HG03108 (cell line): ENCODE measurements at regions not wholly inside any gene's neighbourhood (a gene's known extent, or its start where the extent isn't known, plus 50 kb on each side); places are given as distances from the start of the nearest gene placed in this dataset.

ENCODE experiments used
- ATAC-seq: cut with Tn5 transposase; IDR thresholded peaks from one replicate; pipeline ENCODE4 v1.9.1; 2021; ENCODE audit warnings: moderate library complexity; ENCODE audit not compliant: unreplicated experiment

DNA sequence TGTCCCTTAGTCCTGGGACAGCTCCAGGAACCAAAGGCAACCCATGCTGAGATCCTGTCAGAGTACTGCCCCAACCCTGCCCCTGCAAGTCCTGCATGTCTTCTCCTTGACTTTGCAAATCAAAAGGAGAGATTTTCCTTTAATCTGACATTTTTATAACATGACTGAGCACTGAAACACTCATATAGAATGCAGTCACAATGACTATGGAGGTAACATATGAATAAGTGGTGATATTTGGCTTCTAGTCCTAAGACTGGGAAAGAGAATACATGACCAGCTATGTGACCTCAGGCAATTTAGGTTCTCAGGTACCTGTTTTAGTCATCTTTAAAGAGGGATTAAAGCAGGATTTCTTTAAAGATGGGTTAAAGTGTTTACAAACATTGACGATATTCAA is 941.6 kb upstream of the CDH8 start:
- ATAC-seq, result no peak

DNA sequence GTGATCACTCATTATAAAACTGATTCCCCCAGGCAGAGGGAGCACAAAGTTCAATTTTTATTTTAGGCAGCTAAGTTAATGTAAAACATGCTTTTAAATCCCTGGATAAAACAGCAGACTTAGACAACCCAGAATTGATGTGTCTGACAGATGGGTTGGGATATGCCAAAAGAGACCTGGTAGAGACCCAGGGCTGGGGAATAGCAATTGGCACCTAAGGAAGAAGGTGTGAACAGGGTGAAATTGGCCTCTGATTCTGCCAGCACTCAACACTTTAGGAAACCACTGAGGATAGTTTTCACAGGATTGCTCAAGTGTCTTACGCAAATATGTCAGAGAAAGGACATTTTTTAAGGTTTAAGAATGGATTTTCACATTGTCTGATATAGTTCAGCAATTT is 938.2 kb upstream of the CDH8 start:
- ATAC-seq, result no peak

DNA sequence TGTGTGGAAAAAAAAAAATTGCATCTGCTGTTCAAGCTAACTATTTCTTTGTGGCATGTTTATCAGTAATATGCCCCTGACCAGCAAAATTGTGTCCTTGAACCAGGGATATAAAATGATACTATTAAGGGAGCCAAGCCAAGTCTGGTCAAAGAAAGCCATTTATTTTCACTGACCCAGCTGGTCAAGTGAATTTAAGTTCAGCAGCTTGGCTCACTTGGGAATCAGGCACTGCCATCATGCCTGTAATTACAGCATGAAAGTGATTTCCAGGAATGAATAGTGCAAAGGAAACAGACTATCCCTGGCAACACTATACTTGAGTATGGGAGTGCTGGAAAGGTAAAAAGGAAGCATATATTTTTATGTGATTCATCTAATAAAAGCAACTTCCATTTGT is 934.6 kb upstream of the CDH8 start:
- ATAC-seq, result no peak

DNA sequence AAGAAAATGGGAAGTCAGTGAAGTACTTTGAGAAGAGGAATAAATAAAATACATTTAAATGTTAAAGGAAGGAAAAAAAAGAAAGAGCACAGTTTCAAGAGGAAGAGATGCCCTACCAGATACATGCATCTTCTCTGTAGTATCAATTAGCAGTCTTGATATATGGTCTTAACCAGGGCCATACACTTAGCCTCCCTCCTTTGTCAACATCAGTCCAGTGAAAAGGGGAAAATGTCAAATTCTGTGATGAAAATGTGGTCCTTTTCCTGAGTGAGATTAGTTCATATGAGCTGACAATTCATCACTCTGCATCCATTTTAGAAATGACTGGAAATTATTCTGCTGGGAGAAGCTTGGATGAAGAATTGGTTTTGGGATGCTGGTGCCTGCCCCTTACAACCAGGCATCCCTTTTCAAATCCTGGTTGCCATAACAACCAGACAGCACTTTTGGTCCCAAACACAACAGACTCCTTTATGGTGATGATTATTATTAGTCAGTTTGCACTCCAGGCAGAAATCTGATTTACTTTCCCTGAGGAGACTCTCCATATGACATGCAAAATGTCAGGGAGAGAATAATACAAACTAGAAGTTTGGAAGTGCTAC is 933.6 kb upstream of the CDH8 start:
- ATAC-seq, result no peak

DNA sequence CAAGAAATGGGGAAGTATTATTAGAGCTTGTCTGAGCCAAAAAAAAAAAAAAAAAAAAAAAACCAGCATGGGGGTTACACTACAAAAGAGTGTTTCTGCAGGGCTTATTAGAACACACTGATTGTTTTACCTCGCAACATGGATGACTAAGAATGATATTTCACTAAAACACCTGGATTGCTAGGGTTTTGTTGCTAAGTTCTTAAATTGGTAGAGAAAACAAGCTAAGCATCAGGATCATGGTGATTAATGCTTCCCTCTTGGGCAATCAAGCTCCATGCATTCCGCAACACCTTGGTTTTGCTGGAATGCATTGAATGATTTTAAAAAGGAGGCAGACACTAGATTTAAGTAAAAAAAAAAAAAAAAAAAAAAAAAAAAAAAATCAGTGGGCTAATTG is 931.4 kb upstream of the CDH8 start:
- no peak for ATAC-seq

DNA sequence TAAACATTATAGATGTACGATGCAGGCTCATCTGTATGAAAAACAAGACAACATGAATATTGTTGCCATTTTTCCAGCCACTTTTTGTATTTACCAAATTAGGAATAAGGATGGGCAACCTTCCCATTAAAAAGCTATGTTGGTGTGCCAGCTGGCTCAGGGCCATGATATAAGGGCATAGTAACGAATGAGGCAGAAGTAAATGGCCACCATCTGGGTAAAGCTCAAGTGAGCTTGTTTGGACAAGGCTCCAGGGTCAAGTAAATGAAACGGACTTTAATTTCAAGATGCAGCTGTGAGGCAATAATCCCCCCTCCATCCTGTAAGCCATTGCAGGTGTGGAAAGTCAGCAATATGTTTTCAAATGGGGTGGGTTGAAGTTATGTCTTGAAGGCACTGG is 930.9 kb upstream of the CDH8 start:
- no peak for ATAC-seq

DNA sequence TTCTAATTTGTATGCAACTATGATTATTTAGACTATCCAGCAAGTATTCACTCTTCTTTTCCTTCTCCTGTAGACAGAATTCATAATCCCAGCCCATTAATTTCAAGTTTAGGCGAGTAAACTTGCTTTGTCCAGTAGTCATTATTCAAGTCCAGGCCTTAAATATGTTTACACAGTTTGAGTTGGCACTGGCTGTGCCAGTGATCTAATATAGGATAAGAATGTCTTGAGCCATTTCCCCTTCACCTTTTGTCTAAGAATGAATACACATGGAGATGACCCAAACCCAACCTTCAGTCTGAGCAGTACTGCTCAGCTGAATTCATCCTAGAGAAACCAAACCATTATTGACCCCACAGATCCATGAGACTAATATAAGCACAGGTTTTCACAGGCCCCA is 930.4 kb upstream of the CDH8 start:
- no peak for ATAC-seq

DNA sequence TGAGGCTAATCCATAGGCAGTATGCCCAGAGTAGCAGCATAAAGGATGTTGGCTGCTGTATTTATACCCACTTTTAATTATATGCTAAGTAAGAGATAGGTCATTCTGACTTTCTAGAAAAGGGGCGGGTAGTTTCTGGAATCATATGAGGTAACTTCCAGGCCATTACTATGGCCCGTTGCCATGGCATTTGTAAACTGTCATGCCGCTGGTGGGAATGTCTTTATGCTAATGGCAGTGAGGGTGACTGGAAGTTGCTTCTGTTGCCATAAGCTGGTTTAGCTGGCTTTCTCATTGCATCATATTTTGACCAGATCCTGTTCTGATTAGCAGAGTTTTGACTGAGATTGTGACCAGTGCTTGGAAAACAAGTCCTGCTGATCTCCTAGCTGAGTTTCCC is 929.6 kb upstream of the CDH8 start:
- no peak for ATAC-seq

DNA sequence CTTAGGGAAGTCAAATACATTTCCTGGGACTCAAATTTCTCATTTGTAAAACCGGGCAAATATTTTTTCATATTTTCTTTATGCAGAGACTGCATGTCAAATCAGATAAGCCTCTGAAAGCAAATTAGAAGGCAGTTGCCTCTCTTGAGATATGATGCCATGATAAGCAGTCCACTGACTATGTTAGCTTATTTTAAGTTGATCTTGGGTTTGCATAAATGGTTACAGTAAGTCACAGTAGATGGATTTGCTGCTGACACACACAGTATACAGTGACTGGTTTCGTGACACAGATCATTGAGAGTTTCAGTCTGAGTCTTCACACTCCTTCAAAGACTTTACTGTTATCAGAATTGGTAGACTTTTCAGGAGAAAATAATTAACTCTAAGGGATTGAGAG is 927.6 kb upstream of the CDH8 start:
- no peak for ATAC-seq

DNA sequence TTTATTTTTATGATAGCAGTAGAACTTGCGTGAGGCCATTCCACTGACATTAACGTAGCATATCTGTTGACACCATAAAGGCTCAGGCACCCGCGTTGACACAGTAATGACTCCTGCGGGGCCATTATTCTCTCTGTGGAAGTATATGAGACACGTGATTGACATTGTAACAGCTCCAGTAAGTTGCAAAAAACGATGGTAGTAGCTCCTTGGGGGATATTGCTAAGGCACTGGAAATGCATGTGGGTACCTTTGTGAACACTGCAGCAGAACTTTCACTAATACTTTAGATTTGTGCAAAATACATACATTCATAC is 918.8 kb upstream of the CDH8 start:
- no peak for ATAC-seq

DNA sequence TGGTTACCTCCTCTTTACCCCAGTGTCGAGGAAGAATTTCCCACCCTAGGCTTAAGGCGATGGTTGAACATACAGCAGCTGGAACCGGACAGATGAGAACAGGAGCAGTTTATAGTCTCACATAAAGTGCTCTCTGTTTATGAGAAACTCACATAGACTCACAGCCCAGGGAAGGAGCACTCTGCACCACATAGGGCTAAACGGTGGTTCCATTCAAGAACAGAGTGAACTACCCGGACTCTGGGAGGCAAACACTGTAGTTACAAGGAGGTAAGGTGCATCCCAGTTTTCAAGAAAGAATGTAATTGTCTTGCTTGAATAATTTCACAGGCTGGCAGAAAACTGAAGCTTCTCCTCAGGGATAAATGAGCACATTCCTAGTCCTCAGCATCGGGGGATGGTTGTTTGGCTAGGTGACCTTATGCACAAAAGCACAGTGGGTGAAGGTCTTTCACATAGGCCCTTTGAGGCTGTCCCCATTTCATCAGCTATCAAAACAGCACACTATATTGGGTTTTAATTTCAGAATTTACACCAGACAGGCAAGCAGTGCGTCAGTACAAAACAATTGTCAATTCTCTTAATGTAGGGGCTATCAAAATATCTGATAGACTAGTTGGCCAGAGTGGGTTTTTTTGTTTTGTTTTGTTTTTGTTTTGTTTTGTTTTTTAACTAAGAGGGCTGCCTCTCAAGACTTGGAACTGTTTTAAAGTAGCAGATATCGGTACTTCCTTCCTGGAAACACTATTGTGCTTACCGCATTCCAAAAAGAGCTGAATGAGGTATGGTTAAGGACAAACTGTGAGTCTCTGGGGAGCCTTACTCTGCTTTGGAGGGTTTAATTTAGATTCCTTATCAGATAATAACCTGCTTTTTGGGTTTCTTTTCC is 918.1 kb upstream of the CDH8 start:
- ATAC-seq, result no peak

DNA sequence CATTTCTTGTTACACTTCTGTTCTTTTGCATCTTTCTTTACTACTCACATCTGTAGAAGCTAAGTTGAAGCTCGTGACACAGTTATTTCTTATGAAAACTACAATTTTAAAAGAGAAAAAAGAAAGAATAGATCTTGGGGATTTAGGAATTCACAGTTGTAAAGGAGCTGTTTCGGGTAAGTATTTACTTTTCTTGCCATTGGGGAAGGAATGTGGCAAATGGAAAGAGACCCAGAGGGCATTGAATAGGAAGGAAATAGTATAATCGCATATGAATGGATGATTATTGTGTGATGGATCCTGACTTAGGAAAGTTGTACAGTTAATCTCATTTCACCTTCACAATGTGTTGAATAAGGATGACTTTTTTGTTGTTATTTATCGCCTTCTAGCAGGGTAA is 914.1 kb upstream of the CDH8 start:
- no peak for ATAC-seq

DNA sequence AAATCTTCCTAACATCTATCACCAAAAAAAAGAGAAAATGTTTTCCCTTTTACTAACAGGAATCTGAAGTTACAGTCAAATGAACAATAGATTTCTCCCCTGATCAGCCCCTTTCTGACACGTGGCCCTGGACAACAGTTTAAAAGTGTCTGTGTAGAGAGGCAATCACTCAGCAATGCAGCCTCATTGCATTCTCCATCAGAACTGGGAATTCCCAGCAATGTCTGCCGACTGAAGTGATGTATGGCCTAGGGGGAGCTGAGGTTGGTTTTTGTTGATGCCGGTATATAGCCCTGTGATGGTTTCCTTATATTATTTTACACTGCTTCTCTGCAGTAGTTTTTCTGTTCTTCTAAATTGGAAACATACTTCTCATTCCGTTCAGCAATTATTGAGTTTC is 904.3 kb upstream of the CDH8 start:
- ATAC-seq, result no peak

DNA sequence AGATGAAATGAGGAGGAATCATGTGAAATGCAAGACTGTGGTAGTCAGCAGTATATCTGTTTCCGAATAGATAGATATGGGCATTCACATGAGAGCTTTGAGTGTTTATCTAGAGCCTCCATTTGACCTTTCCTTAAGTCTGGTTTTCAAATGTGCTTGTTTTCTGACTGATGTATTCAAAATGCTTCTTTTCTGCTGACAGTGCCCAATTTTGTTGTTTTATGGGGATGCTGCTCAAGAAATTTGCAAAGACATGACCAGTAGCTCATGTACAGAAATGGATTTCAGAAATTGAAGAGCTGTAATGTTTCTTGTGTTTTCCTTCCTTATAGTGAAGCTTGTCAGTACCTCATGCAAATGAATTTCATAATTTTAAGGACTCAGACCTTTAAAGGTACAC is 903.4 kb upstream of the CDH8 start:
- no peak for ATAC-seq

DNA sequence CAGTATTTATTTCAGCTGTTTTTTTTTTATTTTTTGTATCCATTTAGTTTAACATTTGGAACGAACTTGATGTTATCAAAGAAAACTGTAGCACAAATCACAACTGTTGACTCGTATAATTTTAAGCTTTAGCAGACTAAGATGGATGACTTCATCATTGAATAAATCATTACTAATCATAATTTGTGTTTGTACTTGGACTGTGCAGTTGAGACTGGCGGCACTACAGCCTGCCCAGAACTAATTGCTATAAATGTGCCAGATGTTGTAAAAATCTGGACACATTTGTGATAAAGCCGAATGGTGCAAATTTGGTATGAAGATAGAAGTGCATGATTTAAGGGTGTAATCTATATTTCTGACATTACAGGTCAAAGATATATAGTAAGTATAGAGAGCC is 897.7 kb upstream of the CDH8 start:
- no peak for ATAC-seq

DNA sequence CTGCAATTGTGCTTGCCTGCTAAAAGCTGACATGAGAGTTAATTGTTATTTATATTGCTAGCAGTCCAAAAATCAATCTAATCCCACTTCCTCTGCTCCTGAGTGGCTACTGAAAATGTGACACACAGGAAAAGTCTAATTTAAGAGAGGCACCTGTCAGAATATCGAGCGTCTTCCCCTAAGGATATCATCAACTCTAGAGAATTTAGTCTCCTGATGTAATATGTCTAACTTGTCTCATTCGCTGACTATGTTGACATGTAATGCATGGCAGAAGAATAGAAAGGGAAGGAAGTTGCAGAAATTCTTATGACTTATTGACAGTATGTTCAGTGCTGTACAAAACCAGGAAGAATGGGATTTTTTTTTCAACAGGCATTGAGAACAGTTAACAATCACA is 893.4 kb upstream of the CDH8 start:
- ATAC-seq, result no peak

DNA sequence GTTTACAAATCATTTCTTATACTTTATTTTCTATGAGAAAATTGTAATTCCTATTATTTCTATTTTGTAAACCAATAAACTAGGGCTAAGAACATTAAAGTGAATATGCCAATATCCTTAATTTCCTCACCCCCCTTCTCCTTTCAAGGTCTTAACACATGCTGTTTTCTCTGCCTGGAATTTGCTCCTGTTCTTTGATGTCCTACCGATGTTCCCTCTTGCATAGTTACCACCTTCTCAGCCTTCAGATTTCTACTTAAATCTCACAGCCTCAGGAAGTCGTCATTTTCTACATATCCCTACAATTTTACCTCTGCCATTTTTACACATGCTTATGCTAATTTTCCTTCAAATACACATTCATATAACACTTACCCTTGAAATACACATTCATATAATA is 890.9 kb upstream of the CDH8 start:
- no peak for ATAC-seq

DNA sequence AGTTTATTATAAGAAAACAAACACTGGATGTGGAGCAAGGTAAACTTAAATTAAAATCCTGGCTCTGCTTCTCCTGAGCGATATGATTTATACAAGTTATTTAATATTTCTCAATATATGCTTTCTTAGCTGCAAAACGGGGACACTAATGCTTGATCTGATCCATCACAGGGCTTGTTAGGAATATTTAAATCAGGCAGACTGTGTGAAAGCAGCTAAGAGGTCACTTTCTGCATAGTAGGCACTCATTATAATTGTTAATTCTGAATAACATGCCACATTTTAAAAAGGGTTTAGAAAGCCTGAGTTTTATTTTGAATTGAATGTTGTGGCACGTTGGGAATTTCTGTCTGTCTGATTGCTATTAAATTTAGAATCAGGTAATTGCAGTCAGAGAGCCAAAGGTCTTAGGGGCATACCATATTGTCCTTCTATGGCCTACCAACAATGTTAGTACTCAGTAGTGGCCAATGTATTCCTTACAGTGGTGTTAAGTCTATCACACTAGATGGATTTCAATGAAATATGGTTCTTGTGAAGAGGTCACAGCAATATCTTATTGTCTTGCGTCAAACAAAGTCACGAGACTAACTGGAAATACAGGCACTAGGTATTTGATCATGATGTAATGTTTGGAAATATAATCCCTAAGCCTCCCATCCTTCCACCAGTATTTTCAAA is 890.0 kb upstream of the CDH8 start:
- no peak for ATAC-seq

DNA sequence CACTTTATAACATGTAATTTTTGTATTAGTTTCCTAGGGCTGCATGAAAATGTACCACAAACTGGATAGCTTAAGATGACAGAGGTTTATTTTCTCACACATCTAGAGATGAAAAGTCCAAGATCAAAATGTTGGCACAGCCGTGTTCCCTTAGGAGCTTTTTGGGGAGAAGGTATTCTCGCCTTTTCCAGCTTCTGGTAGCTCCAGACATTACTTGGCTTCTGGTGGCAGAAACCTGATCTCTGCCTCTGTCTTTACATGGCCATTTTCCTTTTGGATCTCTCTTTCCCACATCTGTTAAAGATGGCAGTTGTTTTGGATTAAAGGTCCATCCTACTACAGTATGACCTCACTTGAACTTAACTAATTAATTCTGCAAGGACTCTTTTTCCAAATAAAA is 885.7 kb upstream of the CDH8 start:
- ATAC-seq, result no peak

DNA sequence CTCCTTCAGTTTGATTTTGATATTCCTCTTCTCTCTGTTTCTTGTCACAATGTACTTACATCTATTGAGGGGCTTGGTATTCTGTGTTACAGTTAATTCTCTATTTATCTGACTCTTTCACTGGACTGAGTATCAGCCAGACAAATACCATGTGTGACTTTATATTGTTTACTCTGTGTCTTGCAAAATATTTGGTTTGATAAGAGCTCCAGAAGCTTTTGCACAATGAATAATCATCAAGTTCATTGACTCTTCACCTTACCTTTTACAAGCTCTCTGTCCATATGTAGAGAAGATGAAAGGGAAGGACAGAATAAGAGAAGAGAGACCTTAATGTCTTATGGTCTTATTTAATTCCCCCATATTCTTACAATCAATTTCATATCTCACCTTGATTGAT is 877.7 kb upstream of the CDH8 start:
- ATAC-seq, result no peak

DNA sequence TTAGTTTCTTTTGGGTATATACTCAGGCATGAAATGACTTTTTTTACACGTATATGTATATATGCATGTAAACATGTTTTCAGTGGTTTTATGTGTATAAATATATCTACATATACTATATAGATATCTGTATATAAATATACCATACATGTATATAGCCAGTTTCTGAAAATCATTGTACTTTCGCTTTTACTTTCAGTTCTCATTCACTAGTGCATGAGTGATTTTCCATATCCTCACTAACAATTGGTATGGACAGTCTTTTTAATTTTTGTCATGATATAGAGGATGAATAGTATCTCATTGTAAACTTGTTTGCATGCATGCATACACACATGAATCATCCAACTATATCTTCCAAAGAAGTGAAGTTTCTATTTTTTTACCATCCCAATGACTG is 877.1 kb upstream of the CDH8 start:
- no peak for ATAC-seq

DNA sequence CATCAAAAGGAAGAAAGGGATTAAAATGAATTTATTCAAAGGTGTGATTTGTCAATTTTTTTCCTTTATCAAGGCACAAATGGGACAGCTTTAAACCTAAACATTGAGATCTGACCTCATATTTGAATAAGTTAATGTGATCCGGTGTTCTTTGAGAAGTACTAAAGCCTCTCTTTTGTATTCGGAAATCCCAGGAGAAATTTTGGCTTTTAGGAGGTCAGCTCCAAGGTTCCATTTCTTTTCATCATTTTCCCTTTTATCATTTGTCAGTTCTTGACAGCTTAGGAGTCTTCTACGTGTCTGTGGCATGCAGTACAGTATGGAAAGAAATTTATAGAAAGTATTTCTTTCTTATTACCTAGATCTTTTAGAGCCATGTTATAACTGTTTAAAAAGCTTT is 873.4 kb upstream of the CDH8 start:
- no peak for ATAC-seq
